ENCODE measurements at regions not wholly inside any gene's neighbourhood (a gene's known extent, or its start where the extent isn't known, plus 50 kb on each side); places are given as distances from the start of the nearest gene placed in this dataset.

GRCh38 chr1:172964864-172965263 lies 85.9 kb downstream of the TNFSF18 start:
- TF ChIP-seq ZNF384 (IDR thresholded peaks at IDR 0.05) = no peak
- TF ChIP-seq SUZ12 (IDR thresholded peaks at IDR 0.05) = no peak
- no peak for TF ChIP-seq BHLHE40 (IDR thresholded peaks at IDR 0.05; ENCODE audit: borderline replicate concordance)
- no peak for TF ChIP-seq CTBP1 (IDR thresholded peaks at IDR 0.05; ENCODE audit: borderline replicate concordance)
- TF ChIP-seq NFRKB (IDR thresholded peaks at IDR 0.05) = no peak
- TF ChIP-seq TARDBP (IDR thresholded peaks at IDR 0.05) = no peak
- TF ChIP-seq ELF4 (IDR thresholded peaks at IDR 0.05) = no peak
- TF ChIP-seq FOXA1 (IDR thresholded peaks at IDR 0.05) = no peak
- no peak for TF ChIP-seq L3MBTL2 (conservative IDR thresholded peaks at IDR 0.05)

All from HEK293T (cell line).